Astrocyte (in vitro differentiated cells and primary cell): ENCODE measurements at regions not wholly inside any gene's neighbourhood (a gene's known extent, or its start where the extent isn't known, plus 50 kb on each side); places are given as distances from the start of the nearest gene placed in this dataset.
"Not testable (repeated sequence)": the region's sequence is repeated elsewhere in the genome, so short reads cannot be mapped to it uniquely, and the experiment has no call there.

Experiments used
- DNase-seq: peaks from one replicate; pipeline ENCODE4 v3.0.0-alpha.2; 2010; ENCODE audit warnings: low read depth
- FAIRE-seq: peaks from 2 replicates; lab custom pipeline; 2011; peaks lifted over from hg19 to GRCh38; lab: Jason Lieb, UNC
- H2AFZ ChIP-seq: 2 replicates; pipeline ENCODE4 v1.6.0; 2012; ENCODE audit warnings: low read depth, low read length, inconsistent platforms
- H3K27ac ChIP-seq: 2 replicates; pipeline ENCODE4 v1.5.1; 2011; ENCODE audit warnings: low read depth, low read length, inconsistent platforms
- H3K27me3 ChIP-seq: 2 replicates; pipeline ENCODE4 v1.6.0; 2011; ENCODE audit warnings: low read length, inconsistent platforms; ENCODE audit not compliant: insufficient read depth
- H3K36me3 ChIP-seq: 2 replicates; pipeline ENCODE4 v1.5.1; 2011; ENCODE audit warnings: low read length, inconsistent platforms; ENCODE audit not compliant: insufficient read depth
- H3K4me1 ChIP-seq: 2 replicates; pipeline ENCODE4 v1.5.1; 2011; ENCODE audit warnings: low read length, inconsistent platforms; ENCODE audit not compliant: insufficient read depth
- H3K4me2 ChIP-seq: 2 replicates; pipeline ENCODE4 v1.6.0; 2012; ENCODE audit warnings: low read length, inconsistent platforms
- H3K4me3 ChIP-seq: 2 replicates; pipeline ENCODE4 v1.5.1; 2011; ENCODE audit warnings: low read depth, mild to moderate bottlenecking, low read length, inconsistent platforms; ENCODE audit not compliant: insufficient read depth
- H3K79me2 ChIP-seq: 2 replicates; pipeline ENCODE4 v1.6.0; 2012; ENCODE audit warnings: mild to moderate bottlenecking, low read length, inconsistent platforms; ENCODE audit not compliant: insufficient read depth
- H3K9ac ChIP-seq: 2 replicates; pipeline ENCODE4 v1.6.0; 2012; ENCODE audit warnings: mild to moderate bottlenecking, low read length, inconsistent platforms
- H3K9me3 ChIP-seq: 2 replicates; pipeline ENCODE4 v1.5.1; 2012; ENCODE audit warnings: low read depth, mild to moderate bottlenecking, low read length, inconsistent platforms; ENCODE audit not compliant: insufficient read depth
- H4K20me1 ChIP-seq: 2 replicates; pipeline ENCODE4 v1.6.0; 2012; ENCODE audit warnings: low read length, inconsistent platforms; ENCODE audit not compliant: insufficient read depth
- H3K27ac Mint-ChIP-seq: one replicate; pipeline ENCODE4 v1.8.0; 2021; ENCODE audit warnings: mild to moderate bottlenecking, mixed read lengths; ENCODE audit not compliant: unreplicated experiment
- H3K27me3 Mint-ChIP-seq: one replicate; pipeline ENCODE4 v1.8.0; 2021; ENCODE audit warnings: low read depth, mixed read lengths; ENCODE audit not compliant: unreplicated experiment
- H3K36me3 Mint-ChIP-seq: one replicate; pipeline ENCODE4 v1.8.0; 2021; ENCODE audit warnings: low read depth, mixed read lengths; ENCODE audit not compliant: unreplicated experiment
- H3K4me1 Mint-ChIP-seq: one replicate; pipeline ENCODE4 v1.8.0; 2021; ENCODE audit warnings: low read depth, mixed read lengths; ENCODE audit not compliant: unreplicated experiment
- H3K4me3 Mint-ChIP-seq: one replicate; pipeline ENCODE4 v1.8.0; 2021; ENCODE audit warnings: mild to moderate bottlenecking, moderate library complexity, mixed read lengths; ENCODE audit not compliant: unreplicated experiment
- H3K9me3 Mint-ChIP-seq: one replicate; pipeline ENCODE4 v1.8.0; 2021; ENCODE audit warnings: mild to moderate bottlenecking, mixed read lengths; ENCODE audit not compliant: unreplicated experiment
- EZH2 ChIP-seq: IDR thresholded peaks from 2 replicates; pipeline ENCODE4 v1.6.1; 2012; ENCODE audit warnings: mild to moderate bottlenecking, low read length, inconsistent platforms; ENCODE audit not compliant: insufficient read depth
- TF ChIP-seq, protein P1 (sequence below): IDR thresholded peaks from 2 replicates; pipeline ENCODE4 v1.5.1; 2011; ENCODE audit warnings: low read depth, mild to moderate bottlenecking, inconsistent platforms, low read length, moderate library complexity; ENCODE audit not compliant: insufficient read depth

- Histone ChIP-seq H3K27me3 (no peaks in the 10 kb centered on the region), H3K36me3 (no peaks in the 10 kb centered on the region), H2AFZ (no peak overlapping the region), H3K9ac (no peak overlapping the region), H3K79me2 (no peaks in the 10 kb centered on the region), H3K4me2 (no peak overlapping the region), H3K4me3 (no peak overlapping the region), H3K4me1 (no peaks in the 10 kb centered on the region), H4K20me1 (no peaks in the 10 kb centered on the region), H3K9me3 (no peaks in the 10 kb centered on the region), H3K27ac (no peak overlapping the region)
- no peak for FAIRE-seq
- Mint-ChIP-seq H3K4me1 (no peaks in the 10 kb centered on the region), H3K9me3 (no peaks in the 10 kb centered on the region), H3K4me3 (no peak overlapping the region), H3K27ac (no peak overlapping the region), H3K27me3 (no peaks in the 10 kb centered on the region), H3K36me3 (no peaks in the 10 kb centered on the region)
- TF ChIP-seq EZH2, result no peak
- TF ChIP-seq, protein P1, sequence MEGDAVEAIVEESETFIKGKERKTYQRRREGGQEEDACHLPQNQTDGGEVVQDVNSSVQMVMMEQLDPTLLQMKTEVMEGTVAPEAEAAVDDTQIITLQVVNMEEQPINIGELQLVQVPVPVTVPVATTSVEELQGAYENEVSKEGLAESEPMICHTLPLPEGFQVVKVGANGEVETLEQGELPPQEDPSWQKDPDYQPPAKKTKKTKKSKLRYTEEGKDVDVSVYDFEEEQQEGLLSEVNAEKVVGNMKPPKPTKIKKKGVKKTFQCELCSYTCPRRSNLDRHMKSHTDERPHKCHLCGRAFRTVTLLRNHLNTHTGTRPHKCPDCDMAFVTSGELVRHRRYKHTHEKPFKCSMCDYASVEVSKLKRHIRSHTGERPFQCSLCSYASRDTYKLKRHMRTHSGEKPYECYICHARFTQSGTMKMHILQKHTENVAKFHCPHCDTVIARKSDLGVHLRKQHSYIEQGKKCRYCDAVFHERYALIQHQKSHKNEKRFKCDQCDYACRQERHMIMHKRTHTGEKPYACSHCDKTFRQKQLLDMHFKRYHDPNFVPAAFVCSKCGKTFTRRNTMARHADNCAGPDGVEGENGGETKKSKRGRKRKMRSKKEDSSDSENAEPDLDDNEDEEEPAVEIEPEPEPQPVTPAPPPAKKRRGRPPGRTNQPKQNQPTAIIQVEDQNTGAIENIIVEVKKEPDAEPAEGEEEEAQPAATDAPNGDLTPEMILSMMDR, result no peak
- DNase-seq, result no peak
Measured at GRCh38 chr5:50905996-50906570, 239.6 kb downstream of the PARP8 start.

- H3K4me2 ChIP-seq, H3K4me3 ChIP-seq, H3K4me3 Mint-ChIP-seq, H3K9ac ChIP-seq, DNase-seq, FAIRE-seq, H3K27ac ChIP-seq, H3K4me1 Mint-ChIP-seq, H3K79me2 ChIP-seq, H3K9me3 ChIP-seq, H3K4me1 ChIP-seq, H3K36me3 ChIP-seq, H3K27ac Mint-ChIP-seq, H3K36me3 Mint-ChIP-seq, H2AFZ ChIP-seq, H4K20me1 ChIP-seq, H3K27me3 Mint-ChIP-seq, H3K27me3 ChIP-seq, H3K9me3 Mint-ChIP-seq: not testable (repeated sequence)
Measured at GRCh38 chr5:50920160-50920559, 253.7 kb downstream of the PARP8 start.

- TF ChIP-seq, protein P1, result no peak
- TF ChIP-seq EZH2, result no peak
- H3K27ac ChIP-seq, result no peak overlapping the region
- no peak overlapping the region for H3K4me3 ChIP-seq
- H2AFZ ChIP-seq, result no peak overlapping the region
- FAIRE-seq (no peak), DNase-seq (no peak)
- Mint-ChIP-seq H3K27ac (no peak overlapping the region), H3K27me3 (no peaks in the 10 kb centered on the region), H3K9me3 (no peaks in the 10 kb centered on the region), H3K4me1 (no peaks in the 10 kb centered on the region), H3K4me3 (no peak overlapping the region), H3K36me3 (no peaks in the 10 kb centered on the region)
- H3K9me3 ChIP-seq, result no peaks in the 10 kb centered on the region
- H3K79me2 ChIP-seq, result no peaks in the 10 kb centered on the region
- H3K4me2 ChIP-seq, result no peak overlapping the region
- no peaks in the 10 kb centered on the region for H4K20me1 ChIP-seq
- no peak overlapping the region for H3K9ac ChIP-seq
- no peaks in the 10 kb centered on the region for H3K27me3 ChIP-seq
- no peaks in the 10 kb centered on the region for H3K4me1 ChIP-seq
- no peaks in the 10 kb centered on the region for H3K36me3 ChIP-seq
Measured at GRCh38 chr5:50921366-50922133, 255.1 kb downstream of the PARP8 start.

DNA sequence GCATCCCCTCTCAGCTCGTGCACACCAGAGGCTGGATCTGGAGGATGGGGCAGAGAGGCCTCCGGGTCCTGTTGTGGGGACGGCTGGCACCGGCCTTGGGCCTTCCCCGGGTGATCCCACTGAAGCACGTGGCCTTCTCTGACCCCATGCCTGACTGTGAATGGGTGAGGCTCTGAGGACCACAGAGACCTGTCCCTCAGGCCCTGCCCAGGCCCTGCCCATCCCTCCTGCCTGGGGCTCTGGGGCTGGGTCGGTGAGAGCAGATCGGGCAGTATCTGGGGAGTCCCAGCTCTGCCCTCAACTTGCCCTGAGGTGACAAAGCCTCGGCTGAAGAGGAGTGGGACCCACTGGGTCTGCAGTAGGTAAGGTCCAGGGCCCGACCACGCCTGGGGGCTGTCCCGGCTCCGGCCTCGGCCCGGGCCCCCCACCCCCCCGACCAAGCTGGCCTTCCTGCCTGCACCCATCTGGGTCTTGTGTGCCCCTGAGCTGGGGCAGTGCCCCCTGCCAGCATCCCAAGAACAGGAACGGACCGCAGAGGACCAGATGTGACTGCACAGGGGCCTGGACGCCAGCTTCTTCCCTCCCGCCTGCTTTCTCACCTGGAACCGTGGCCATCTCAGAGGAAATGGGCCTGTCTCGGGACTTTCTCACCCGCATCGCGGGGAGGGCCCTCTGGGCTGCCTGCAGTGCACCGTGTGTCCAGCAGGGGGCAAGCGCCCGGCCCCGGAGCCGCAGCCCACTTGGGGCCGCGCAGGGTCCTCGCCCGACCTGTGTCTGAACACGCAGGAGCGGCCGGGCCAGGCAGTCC is 255.9 kb downstream of the PARP8 start:
- not testable (repeated sequence) for H2AFZ ChIP-seq, H3K9ac ChIP-seq, H3K36me3 ChIP-seq, H3K27me3 ChIP-seq, FAIRE-seq, H3K27ac Mint-ChIP-seq, H3K4me1 Mint-ChIP-seq, H3K79me2 ChIP-seq, H4K20me1 ChIP-seq, H3K36me3 Mint-ChIP-seq, H3K4me3 Mint-ChIP-seq, H3K4me1 ChIP-seq, H3K27ac ChIP-seq, H3K4me2 ChIP-seq, H3K4me3 ChIP-seq, DNase-seq, H3K9me3 Mint-ChIP-seq, H3K27me3 Mint-ChIP-seq, H3K9me3 ChIP-seq
